Sigmoid colon (tissue), 6 donors: ENCODE measurements at regions not wholly inside any gene's neighbourhood (a gene's known extent, or its start where the extent isn't known, plus 50 kb on each side); places are given as distances from the start of the nearest gene placed in this dataset.

Experiments used
- DNase-seq: peaks from one replicate; pipeline ENCODE4 v3.0.0-alpha.2; 2019
- H3K27ac ChIP-seq, 4 donors: fragments of 200-600 bp; sonication (generic); one replicate each; pipeline ENCODE4 v1.5.1; 2016 to 2019; ENCODE audit warnings: mild to moderate bottlenecking in 1 of 4
- H3K27me3 ChIP-seq, 3 donors: fragments of 200-600 bp; sonication (generic); one replicate each; pipeline ENCODE4 v1.5.1; 2019; ENCODE audit warnings: mild to moderate bottlenecking in 1 of 3
- H3K36me3 ChIP-seq, 4 donors: fragments of 200-600 bp; sonication (generic); one replicate each; pipeline ENCODE4 v1.5.1; 2016 to 2019
- H3K4me1 ChIP-seq, 4 donors: fragments of 200-600 bp; sonication (generic); one replicate each; pipeline ENCODE4 v1.5.1; 2017 to 2019
- H3K4me3 ChIP-seq, 4 donors: fragments of 200-600 bp; sonication (generic); one replicate each; pipeline ENCODE4 v1.5.1; 2017 to 2019; ENCODE audit warnings: mild to moderate bottlenecking in 2 of 4, moderate library complexity in 1 of 4
- H3K9me3 ChIP-seq, 4 donors: fragments of 200-600 bp in 3 of 4; sonication (generic) in 3 of 4; one replicate each; pipeline versions ENCODE4 v1.5.1 to v1.6.1; 2013 to 2019
- CTCF ChIP-seq, 4 experiments: fragments of 450-650 bp in 3 of 4; fragments of 200-600 bp in 1 of 4; IDR thresholded peaks; one replicate each; pipeline ENCODE4 v1.5.1; 2016 to 2019; ENCODE audit warnings: antibody characterized with exemption in 4 of 4, mild to moderate bottlenecking in 3 of 4, moderate library complexity in 2 of 4
- EP300 ChIP-seq, 4 donors: sonication (generic); formaldehyde crosslinking; IDR thresholded peaks; one replicate each; pipeline ENCODE4 v1.6.1; 2017; ENCODE audit warnings: antibody characterized with exemption in 4 of 4
- POLR2A ChIP-seq, 2 donors: fragments of 450-650 bp; IDR thresholded peaks; one replicate each; pipeline ENCODE4 v1.6.1; 2016; ENCODE audit warnings: antibody characterized with exemption in 2 of 2, mild to moderate bottlenecking in 2 of 2, moderate library complexity in 2 of 2
- POLR2AphosphoS5 ChIP-seq, 4 donors: sonication (generic); formaldehyde crosslinking; IDR thresholded peaks; one replicate each; pipeline ENCODE4 v1.6.1; 2017; ENCODE audit warnings: antibody characterized with exemption in 4 of 4
- WGBS, 2 donors: extraction: QIAGEN DNeasy Blood & Tissue Kit; methylation state at CpG; one replicate each; pipeline ENCODE4 v1.1.7; 2013; 5-methylcytosine and 5-hydroxymethylcytosine counted together
- intact Hi-C: fragments of 100-400 bp; cut with DNase I; formaldehyde crosslinking; loops from one replicate; pipeline ENCODE4 v1.15.1; 2023
- donor health status: healthy with polysubstance abuse.
- donor health status: healthy.

DNA sequence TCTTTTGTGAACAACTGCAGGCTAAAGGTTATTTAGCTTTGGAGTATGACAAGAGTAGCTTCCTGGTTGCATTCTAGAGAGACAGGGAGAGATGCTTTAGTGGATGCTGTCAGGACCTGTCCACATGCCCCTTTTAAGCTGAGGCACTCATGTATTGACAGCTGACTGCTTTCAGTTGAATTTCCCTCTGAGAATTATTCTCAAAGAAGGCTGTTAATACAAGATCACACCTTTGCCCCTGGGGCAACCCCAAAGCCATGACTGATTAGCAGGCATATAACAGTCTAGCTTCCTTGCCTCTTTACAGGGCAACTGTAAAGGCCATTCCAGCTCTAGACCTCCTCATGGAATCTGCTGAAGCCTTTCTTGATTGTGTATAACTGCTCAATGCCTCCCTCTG, 117.6 kb upstream of the ATP10B start:
- intact Hi-C loops, result no loop called here
- no peak overlapping the region for H3K27ac ChIP-seq
- H3K4me3 ChIP-seq, result no peak overlapping the region
- no peak for DNase-seq
- H3K4me1 ChIP-seq, result no peaks in the 10 kb centered on the region
- no peaks in the 10 kb centered on the region for H3K36me3 ChIP-seq
- no peak for TF ChIP-seq CTCF (IDR thresholded peaks at IDR 0.05)
- no peak for TF ChIP-seq POLR2A (IDR thresholded peaks at IDR 0.05)
- no peak for TF ChIP-seq POLR2AphosphoS5 (IDR thresholded peaks at IDR 0.05)
- no peak for TF ChIP-seq EP300 (IDR thresholded peaks at IDR 0.05)
- H3K9me3 ChIP-seq, result no peaks in the 10 kb centered on the region
- H3K27me3 ChIP-seq, result no peaks in the 10 kb centered on the region

DNA sequence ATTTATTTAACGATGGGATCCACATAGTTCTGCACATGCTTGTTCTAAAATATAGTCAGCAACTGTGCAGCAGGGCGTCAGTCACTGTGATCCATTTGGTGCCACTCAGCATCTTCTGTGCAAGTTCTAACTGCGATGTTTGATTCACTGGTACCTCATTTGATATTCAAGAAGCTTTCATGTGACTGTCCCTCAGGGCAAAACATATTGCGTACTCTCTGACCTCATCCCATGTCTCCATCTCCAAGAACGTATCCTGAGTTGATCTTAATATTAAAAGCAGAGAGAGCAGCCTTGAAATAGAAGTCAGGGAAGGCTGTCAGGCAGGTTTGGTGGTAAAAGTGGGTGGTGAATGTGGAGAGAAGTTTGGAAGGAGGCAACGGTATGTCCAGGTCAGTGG, 116.5 kb upstream of the ATP10B start:
- no peaks in the 10 kb centered on the region for H3K4me1 ChIP-seq
- H3K27ac ChIP-seq, result no peak overlapping the region
- WGBS, 2 donors, result 88 to 90% methylated on average over 6 of the region's 6 CpGs
- H3K27me3 ChIP-seq, result no peaks in the 10 kb centered on the region
- intact Hi-C loops, result no loop called here
- H3K9me3 ChIP-seq, result no peaks in the 10 kb centered on the region
- no peaks in the 10 kb centered on the region for H3K36me3 ChIP-seq
- no peak for TF ChIP-seq POLR2A (IDR thresholded peaks at IDR 0.05)
- TF ChIP-seq CTCF (IDR thresholded peaks at IDR 0.05), result no peak
- TF ChIP-seq POLR2AphosphoS5 (IDR thresholded peaks at IDR 0.05), result no peak
- no peak for TF ChIP-seq EP300 (IDR thresholded peaks at IDR 0.05)
- no peak overlapping the region for H3K4me3 ChIP-seq
- no peak for DNase-seq

GRCh38 chr5:160966921-160967320, 114.9 kb upstream of the ATP10B start:
- Histone ChIP-seq H3K4me1 (no peaks in the 10 kb centered on the region), H3K27ac (no peak overlapping the region), H3K36me3 (no peaks in the 10 kb centered on the region), H3K4me3 (no peak overlapping the region), H3K27me3 (no peaks in the 10 kb centered on the region), H3K9me3 (no peaks in the 10 kb centered on the region)
- WGBS, 2 donors, result 63 to 80% methylated on average over 2 of the region's 2 CpGs
- intact Hi-C loops, result no loop called here
- DNase-seq, result no peak
- TF ChIP-seq EP300 (IDR thresholded peaks at IDR 0.05), result no peak
- TF ChIP-seq POLR2AphosphoS5 (IDR thresholded peaks at IDR 0.05), result no peak
- TF ChIP-seq CTCF (IDR thresholded peaks at IDR 0.05), result no peak
- no peak for TF ChIP-seq POLR2A (IDR thresholded peaks at IDR 0.05)

- Histone ChIP-seq H3K4me1 (no peaks in the 10 kb centered on the region), H3K36me3 (no peaks in the 10 kb centered on the region), H3K27me3 (no peaks in the 10 kb centered on the region), H3K4me3 (no peak overlapping the region), H3K27ac (no peak overlapping the region), H3K9me3 (no peaks in the 10 kb centered on the region)
- TF ChIP-seq CTCF (IDR thresholded peaks at IDR 0.05) (no peak), POLR2AphosphoS5 (IDR thresholded peaks at IDR 0.05) (no peak), EP300 (IDR thresholded peaks at IDR 0.05) (no peak), POLR2A (IDR thresholded peaks at IDR 0.05) (no peak)
- no peak for DNase-seq
- 86 to 91% methylated on average over 2 of the region's 2 CpGs for WGBS, 2 donors
- intact Hi-C loops, result no loop called here
Measured at GRCh38 chr5:160961761-160962160, 109.8 kb upstream of the ATP10B start.

DNA sequence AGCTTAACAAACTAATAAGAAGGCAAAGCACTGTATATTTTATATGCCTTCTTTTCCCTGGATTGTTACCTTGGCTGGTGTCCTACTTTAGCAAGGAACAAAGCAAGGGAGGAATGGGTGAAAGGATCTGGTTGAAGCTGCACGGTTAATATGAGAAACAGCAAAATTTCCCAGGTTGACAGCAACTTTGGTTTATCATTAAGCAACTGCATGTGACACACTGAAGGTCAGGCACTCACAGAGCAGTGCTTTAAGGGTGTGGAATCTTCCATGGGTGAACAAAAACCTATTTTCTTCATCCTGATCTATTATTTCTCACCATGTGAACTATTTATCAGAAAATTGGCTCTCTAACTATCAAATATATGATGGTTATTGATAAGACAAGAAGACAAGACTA, 109.0 kb upstream of the ATP10B start:
- no peaks in the 10 kb centered on the region for H3K4me1 ChIP-seq
- H3K4me3 ChIP-seq, result no peak overlapping the region
- no peak for TF ChIP-seq POLR2A (IDR thresholded peaks at IDR 0.05)
- TF ChIP-seq POLR2AphosphoS5 (IDR thresholded peaks at IDR 0.05), result no peak
- no peak for TF ChIP-seq CTCF (IDR thresholded peaks at IDR 0.05)
- TF ChIP-seq EP300 (IDR thresholded peaks at IDR 0.05), result no peak
- H3K27me3 ChIP-seq, result no peaks in the 10 kb centered on the region
- intact Hi-C loops, result no loop called here
- H3K36me3 ChIP-seq, result no peaks in the 10 kb centered on the region
- WGBS, 2 donors, result 11 to 55% methylated on average over 1 of the region's 1 CpG
- no peaks in the 10 kb centered on the region for H3K9me3 ChIP-seq
- no peak for DNase-seq
- no peak overlapping the region for H3K27ac ChIP-seq
